Calu3 (cell line): ENCODE measurements at regions not wholly inside any gene's neighbourhood (a gene's known extent, or its start where the extent isn't known, plus 50 kb on each side); places are given as distances from the start of the nearest gene placed in this dataset.
"Not testable (repeated sequence)": the region's sequence is repeated elsewhere in the genome, so short reads cannot be mapped to it uniquely, and the experiment has no call there.

Source experiments
- BruUV-seq: library from RNA; stranded (reverse); fragments of 400-500 nt; replicated peaks from 2 replicates; lab custom pipeline; 2021; lab: Mats Ljungman, UMichigan
- CTCF ChIA-PET: fragments of 300-600 bp; sonication (Branson Sonifier 250); formaldehyde crosslinking; loops from one replicate; lab custom pipeline; 2022; ENCODE audit warnings: antibody characterized with exemption; lab: Charles Lee
- DNase-seq: peaks from one replicate; pipeline ENCODE4 v3.0.0; 2022
- H3K27ac Mint-ChIP-seq: one replicate; pipeline ENCODE4 v1.8.0; 2022; ENCODE audit warnings: mixed read lengths; ENCODE audit not compliant: unreplicated experiment
- H3K27me3 Mint-ChIP-seq: one replicate; pipeline ENCODE4 v1.8.0; 2022; ENCODE audit warnings: mixed read lengths; ENCODE audit not compliant: unreplicated experiment
- H3K36me3 Mint-ChIP-seq: one replicate; pipeline ENCODE4 v1.8.0; 2022; ENCODE audit warnings: mild to moderate bottlenecking, moderate library complexity, mixed read lengths; ENCODE audit not compliant: insufficient read depth, unreplicated experiment
- H3K4me1 Mint-ChIP-seq: one replicate; pipeline ENCODE4 v1.8.0; 2022; ENCODE audit warnings: mild to moderate bottlenecking, low read depth, mixed read lengths; ENCODE audit not compliant: unreplicated experiment
- H3K4me3 Mint-ChIP-seq: one replicate; pipeline ENCODE4 v1.8.0; 2022; ENCODE audit warnings: mild to moderate bottlenecking, low read depth, moderate library complexity, mixed read lengths; ENCODE audit not compliant: unreplicated experiment
- H3K9me3 Mint-ChIP-seq: one replicate; pipeline ENCODE4 v1.8.0; 2022; ENCODE audit warnings: low read depth, mixed read lengths; ENCODE audit not compliant: unreplicated experiment
- CTCF ChIP-seq: fragments of 200-600 bp; IDR thresholded peaks from one replicate; pipeline ENCODE4 v1.8.0; 2022; ENCODE audit warnings: antibody characterized with exemption; ENCODE audit not compliant: unreplicated experiment
- intact Hi-C: fragments of 100-400 bp; cut with micrococcal nuclease; formaldehyde crosslinking; loops from one replicate; pipeline ENCODE4 v1.10.0; 2022; ENCODE audit not compliant: unreplicated experiment

DNA sequence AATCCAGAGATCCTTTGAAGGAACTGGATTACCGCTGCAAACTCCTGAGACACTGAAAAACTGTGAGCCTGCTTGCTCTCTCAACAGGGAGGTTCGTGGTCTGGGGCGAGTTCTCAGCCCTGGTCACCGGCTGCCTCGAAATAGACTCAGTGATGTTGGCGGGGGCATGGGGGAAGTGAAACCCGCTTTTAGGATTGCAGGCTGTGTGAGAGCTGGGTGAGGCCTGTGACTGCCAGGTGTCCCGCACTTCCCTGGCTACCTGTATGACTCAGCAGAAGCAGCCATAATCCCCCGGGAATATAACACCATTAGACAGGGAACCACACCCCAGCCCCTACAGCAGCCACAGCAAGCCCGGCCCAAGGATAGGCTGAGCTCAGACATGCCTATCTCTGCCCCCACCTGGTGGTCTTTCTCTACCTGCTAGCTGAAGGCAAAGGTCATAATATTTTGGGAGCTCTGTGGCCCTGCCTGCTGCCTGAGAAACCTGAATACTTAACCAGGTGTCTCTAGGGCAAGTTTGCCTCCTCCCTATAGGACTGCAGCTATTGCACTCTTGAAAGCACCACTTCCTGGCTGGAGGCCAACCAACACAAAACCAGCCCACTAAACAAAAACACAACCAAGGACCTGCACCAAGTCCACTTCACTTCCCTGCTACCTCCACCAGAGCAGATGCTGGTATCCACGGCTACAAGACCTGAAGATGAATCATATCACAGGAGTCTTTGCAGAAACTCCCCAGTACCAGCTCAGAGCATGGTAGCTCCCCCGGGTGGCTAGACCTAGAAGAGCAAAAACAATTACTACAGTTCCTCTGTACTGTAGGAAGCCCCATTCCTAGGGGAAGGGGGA is 202.0 kb downstream of the RRAGB start:
- Mint-ChIP-seq H3K4me3 (no peak overlapping the region), H3K36me3 (no peaks in the 10 kb centered on the region), H3K9me3 (peaks cover 12% of the 10 kb centered on the region), H3K27ac (no peak overlapping the region), H3K4me1 (no peaks in the 10 kb centered on the region), H3K27me3 (no peaks in the 10 kb centered on the region)
- CTCF ChIA-PET = no interaction called here
- intact Hi-C loops = no loop called here
- BruUV-seq = no TSS peak
- TF ChIP-seq CTCF = no peak
- DNase-seq = no peak

DNA sequence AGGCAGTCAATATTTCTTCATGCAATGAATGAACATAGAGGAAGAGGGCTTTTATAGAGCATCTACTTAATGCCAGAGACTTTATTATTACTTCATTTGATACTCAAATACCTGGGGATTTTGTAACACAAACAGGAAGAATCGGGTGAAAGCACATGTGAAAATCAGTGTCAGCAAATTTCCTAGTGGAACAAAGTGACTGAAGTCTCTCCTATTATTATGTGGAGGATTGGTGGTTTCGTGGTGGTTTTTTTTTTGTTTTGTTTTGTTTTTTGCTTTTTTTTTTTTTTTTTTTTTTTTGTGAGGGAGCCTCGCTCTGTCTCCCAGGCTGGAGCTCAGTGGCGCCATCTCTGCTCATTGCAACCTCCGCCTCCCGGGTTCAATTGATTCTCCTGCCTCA is 207.0 kb downstream of the RRAGB start:
- Mint-ChIP-seq H3K9me3 (peaks cover 8% of the 10 kb centered on the region), H3K27me3 (no peaks in the 10 kb centered on the region), H3K36me3 (no peaks in the 10 kb centered on the region), H3K27ac (no peak overlapping the region), H3K4me1 (no peaks in the 10 kb centered on the region), H3K4me3 (no peak overlapping the region)
- TF ChIP-seq CTCF = no peak
- DNase-seq = no peak
- BruUV-seq = no TSS peak
- intact Hi-C loops = no loop called here
- CTCF ChIA-PET = no interaction called here

DNA sequence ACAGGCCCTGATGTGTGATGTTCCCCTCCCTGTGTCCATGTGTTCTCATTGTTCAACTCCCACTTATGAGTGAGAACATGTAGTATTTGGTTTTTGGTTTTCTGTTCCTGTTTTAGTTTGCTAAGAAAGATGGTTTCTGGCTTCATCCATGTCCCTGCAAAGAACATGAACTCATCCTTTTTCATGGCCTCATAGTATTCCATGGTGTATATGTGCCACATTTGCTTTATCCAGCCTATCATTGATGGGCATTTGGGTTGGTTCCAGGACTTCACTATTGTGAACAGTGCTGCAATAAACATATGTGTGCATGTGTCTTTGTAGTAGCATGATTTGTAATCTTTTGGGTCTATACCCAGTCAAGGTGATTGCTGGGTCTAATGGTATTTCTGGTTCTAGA is 211.0 kb downstream of the RRAGB start:
- CTCF ChIA-PET, H3K36me3 Mint-ChIP-seq, H3K4me3 Mint-ChIP-seq, H3K27ac Mint-ChIP-seq, H3K9me3 Mint-ChIP-seq, DNase-seq, H3K27me3 Mint-ChIP-seq, H3K4me1 Mint-ChIP-seq, BruUV-seq, intact Hi-C loops: not testable (repeated sequence)
